WTC11 (cell line): ENCODE measurements at regions not wholly inside any gene's neighbourhood (a gene's known extent, or its start where the extent isn't known, plus 50 kb on each side); places are given as distances from the start of the nearest gene placed in this dataset.

Source experiments
- AR ChIP-seq: fragments of 250-450 bp; sonication (Bioruptor Pico); IDR thresholded peaks from 2 replicates; pipeline ENCODE4 v1.9.0; 2021; ENCODE audit warnings: mild to moderate bottlenecking
- CDX4 ChIP-seq: fragments of 250-450 bp; sonication (Bioruptor Pico); IDR thresholded peaks from 2 replicates; pipeline ENCODE4 v1.9.0; 2021; ENCODE audit warnings: moderate library complexity, mild to moderate bottlenecking, inconsistent platforms, borderline replicate concordance
- CREM ChIP-seq: sonication (generic); formaldehyde crosslinking; IDR thresholded peaks from 2 replicates; pipeline ENCODE4 v1.8.1; 2022; ENCODE audit warnings: mild to moderate bottlenecking, missing genetic modification reagents, moderate library complexity
- GABPB1 ChIP-seq: sonication (generic); formaldehyde crosslinking; IDR thresholded peaks from 2 replicates; pipeline ENCODE4 v1.8.1; 2023; ENCODE audit warnings: mild to moderate bottlenecking, missing genetic modification reagents
- NFE2L1 ChIP-seq: sonication (generic); formaldehyde crosslinking; IDR thresholded peaks from 2 replicates; pipeline ENCODE4 v1.8.1; 2023; ENCODE audit warnings: missing genetic modification reagents
- NR1H2 ChIP-seq: sonication (generic); formaldehyde crosslinking; IDR thresholded peaks from 2 replicates; pipeline ENCODE4 v1.9.0; 2021; ENCODE audit warnings: mild to moderate bottlenecking, moderate library complexity, missing genetic modification reagents
- ZNF232 ChIP-seq: sonication (generic); formaldehyde crosslinking; IDR thresholded peaks from 2 replicates; pipeline ENCODE4 v1.8.0; 2022; ENCODE audit warnings: mild to moderate bottlenecking, missing genetic modification reagents
- TF ChIP-seq, protein P1 (sequence below): fragments of 200-600 bp; IDR thresholded peaks from 2 replicates; pipeline ENCODE4 v1.8.0; 2022; ENCODE audit warnings: antibody characterized with exemption
- TF ChIP-seq, protein P2 (sequence below): sonication (generic); formaldehyde crosslinking; IDR thresholded peaks from 2 replicates; pipeline ENCODE4 v1.8.1; 2023; ENCODE audit warnings: mild to moderate bottlenecking, missing genetic modification reagents, moderate library complexity

- TF ChIP-seq GABPB1 (CRISPR knock-in tag) (no peak), AR (CRISPR knock-in tag) (no peak), NFE2L1 (CRISPR knock-in tag) (no peak), CDX4 (CRISPR knock-in tag) (no peak), ZNF232 (CRISPR knock-in tag) (no peak), NR1H2 (CRISPR knock-in tag) (no peak), CREM (CRISPR knock-in tag) (no peak)
- TF ChIP-seq, protein P1, sequence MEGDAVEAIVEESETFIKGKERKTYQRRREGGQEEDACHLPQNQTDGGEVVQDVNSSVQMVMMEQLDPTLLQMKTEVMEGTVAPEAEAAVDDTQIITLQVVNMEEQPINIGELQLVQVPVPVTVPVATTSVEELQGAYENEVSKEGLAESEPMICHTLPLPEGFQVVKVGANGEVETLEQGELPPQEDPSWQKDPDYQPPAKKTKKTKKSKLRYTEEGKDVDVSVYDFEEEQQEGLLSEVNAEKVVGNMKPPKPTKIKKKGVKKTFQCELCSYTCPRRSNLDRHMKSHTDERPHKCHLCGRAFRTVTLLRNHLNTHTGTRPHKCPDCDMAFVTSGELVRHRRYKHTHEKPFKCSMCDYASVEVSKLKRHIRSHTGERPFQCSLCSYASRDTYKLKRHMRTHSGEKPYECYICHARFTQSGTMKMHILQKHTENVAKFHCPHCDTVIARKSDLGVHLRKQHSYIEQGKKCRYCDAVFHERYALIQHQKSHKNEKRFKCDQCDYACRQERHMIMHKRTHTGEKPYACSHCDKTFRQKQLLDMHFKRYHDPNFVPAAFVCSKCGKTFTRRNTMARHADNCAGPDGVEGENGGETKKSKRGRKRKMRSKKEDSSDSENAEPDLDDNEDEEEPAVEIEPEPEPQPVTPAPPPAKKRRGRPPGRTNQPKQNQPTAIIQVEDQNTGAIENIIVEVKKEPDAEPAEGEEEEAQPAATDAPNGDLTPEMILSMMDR, result no peak
- TF ChIP-seq, protein P2, sequence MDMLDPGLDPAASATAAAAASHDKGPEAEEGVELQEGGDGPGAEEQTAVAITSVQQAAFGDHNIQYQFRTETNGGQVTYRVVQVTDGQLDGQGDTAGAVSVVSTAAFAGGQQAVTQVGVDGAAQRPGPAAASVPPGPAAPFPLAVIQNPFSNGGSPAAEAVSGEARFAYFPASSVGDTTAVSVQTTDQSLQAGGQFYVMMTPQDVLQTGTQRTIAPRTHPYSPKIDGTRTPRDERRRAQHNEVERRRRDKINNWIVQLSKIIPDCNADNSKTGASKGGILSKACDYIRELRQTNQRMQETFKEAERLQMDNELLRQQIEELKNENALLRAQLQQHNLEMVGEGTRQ (CRISPR knock-in tag), result no peak
These were observed 204.1 kb upstream of the BMPER start for GRCh38 chr7:33701189-33701740.
